HG03558 (cell line): ENCODE measurements at regions not wholly inside any gene's neighbourhood (a gene's known extent, or its start where the extent isn't known, plus 50 kb on each side); places are given as distances from the start of the nearest gene placed in this dataset.

Experiments used
- ATAC-seq: cut with Tn5 transposase; IDR thresholded peaks from one replicate; pipeline ENCODE4 v1.9.1; 2021; ENCODE audit warnings: moderate number of reproducible peaks; ENCODE audit not compliant: unreplicated experiment; ENCODE audit errors: extremely low read depth

DNA sequence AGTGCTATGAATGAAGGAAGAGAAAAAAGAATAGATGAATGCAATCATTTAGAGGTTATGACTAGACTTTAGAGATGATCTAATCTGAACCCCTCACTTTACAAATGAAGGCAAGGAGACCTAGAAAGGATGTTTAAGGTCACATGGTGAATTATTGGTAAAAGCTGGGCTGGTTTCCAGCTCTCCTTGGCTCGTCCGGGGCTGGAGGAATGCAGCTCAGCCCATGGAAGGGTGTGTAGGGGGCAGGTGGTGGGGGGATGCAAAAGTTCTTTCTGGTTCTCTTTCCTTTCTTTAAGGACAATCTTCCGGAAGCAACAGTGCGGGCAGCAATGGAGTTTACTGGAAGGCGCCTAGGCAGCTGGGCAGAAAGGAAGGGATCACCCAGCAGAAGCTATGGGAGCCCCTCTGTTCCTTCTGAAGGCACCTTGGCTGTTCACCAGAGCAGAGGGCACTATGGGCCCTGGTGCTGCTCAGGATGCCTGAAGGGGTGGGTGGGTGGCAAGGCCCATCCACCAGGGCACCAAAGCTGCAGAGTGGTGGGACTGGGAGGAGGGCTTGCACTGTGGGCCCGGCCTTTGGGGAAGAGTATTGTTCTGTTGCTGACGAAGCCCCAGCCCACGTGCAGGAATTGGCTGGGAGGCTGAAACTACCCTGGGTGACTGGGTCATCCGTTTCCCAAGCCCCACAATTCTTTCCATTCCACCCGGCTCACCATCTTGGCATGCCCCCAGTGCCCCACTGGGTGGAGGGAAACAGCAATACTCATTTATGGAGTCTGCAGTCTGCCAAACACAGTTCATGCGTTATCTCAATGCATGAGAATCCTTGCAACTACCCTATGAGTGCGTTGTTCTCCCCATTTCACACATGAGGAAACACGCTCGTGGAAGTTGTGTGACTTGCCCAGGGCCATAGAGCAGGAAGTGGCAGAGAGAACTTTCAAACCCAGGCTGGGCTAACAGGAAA lies 78.2 kb downstream of the IRF2BPL start:
- ATAC-seq: no peak

DNA sequence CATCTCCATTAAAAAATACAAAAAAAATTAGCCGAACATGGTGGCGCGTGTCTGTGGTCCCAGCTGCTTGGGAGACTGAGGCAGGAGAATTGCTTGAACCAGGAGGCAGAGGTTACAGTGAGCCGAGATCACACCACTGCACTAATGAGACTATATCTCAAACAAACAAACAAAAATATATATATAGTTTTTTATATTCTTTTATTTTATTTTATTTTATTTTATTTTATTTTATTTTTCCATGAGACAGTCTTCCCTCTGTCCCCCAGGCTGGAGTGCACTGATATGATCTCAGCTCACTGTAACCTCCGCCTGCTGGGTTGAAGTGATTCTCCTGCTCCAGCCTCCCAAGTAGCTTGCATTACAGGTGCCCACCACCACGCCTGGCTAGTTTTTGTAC lies 79.5 kb downstream of the IRF2BPL start:
- ATAC-seq: no peak

GRCh38 chr14:76948213-76948947 lies 80.1 kb downstream of the IRF2BPL start:
- ATAC-seq: no peak

DNA sequence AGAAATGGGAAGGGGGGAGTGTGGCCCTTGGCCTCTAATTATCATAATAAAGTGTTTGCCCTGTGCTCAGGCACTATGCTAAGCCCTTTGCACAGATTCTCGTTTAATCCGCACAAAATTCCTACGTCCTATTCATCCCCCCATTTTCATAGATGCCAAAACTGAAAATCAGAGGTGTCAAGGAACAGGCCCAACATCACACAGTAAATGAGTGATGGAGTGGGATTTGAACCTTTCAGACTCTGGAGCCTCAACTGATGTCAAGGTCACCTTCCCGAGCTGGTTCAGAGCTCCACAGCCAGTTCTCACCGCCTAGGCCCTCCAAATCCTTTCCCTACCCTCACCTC lies 80.7 kb downstream of the IRF2BPL start:
- ATAC-seq: no peak

DNA sequence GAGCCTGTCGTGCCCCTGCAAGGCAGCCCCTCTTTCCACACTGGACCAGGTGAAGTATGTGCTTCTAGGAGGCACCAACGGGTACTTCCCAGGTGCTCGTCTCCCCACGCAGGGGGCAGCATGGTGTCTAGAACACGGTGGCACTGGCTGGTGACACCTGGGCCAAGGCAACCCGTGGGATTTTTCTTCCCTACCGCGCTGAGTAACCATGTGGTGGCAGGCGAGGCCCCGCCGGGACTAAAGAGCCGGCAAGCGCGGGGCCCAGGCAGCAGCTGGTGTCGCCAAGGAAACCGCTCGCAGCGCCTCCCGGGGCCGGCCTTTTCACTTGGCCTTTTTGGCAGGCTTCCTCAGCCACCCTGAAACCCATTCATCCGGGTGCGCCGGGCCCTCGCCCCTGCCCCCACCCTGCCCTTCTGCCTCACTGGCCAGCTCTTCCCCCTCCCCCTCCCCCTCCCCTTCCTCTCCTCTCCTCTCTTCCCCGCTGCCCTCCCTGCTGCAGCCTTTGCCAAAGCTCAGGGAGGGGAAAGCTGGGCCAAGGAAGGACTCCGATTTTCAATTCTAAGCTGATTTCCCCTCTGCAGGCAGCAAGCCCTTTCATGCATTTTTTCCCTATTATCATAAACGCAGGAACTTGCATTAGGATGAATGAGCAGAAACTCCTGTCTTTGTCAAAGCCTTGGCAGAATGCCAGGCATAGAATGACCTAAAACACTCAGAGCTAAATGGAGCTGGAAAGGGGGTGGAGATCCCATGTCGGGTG lies 81.2 kb downstream of the IRF2BPL start:
- ATAC-seq: peak; percentile 62

DNA sequence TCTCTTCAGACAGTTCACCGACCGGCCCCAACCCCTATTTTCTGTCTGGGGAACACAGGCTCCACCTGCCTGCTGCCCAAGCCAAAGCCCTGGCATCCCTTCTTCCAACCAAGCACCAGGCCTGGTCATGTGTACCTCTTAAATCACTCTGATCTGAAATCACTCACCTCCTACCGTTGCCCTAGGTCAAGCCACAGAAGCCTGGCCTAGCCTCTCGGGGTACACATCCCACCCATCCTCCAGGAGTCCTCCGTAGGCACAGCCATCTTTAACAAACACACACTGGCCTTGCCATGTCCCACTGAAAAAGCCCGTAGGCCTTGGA lies 81.8 kb downstream of the IRF2BPL start:
- no peak for ATAC-seq

- ATAC-seq: no peak
Measured at GRCh38 chr14:76943072-76943471, 85.4 kb downstream of the IRF2BPL start.

- ATAC-seq: no peak
Measured at GRCh38 chr14:76941946-76942805, 86.3 kb downstream of the IRF2BPL start.

GRCh38 chr14:76941544-76941943 lies 87.0 kb downstream of the IRF2BPL start:
- no peak for ATAC-seq

DNA sequence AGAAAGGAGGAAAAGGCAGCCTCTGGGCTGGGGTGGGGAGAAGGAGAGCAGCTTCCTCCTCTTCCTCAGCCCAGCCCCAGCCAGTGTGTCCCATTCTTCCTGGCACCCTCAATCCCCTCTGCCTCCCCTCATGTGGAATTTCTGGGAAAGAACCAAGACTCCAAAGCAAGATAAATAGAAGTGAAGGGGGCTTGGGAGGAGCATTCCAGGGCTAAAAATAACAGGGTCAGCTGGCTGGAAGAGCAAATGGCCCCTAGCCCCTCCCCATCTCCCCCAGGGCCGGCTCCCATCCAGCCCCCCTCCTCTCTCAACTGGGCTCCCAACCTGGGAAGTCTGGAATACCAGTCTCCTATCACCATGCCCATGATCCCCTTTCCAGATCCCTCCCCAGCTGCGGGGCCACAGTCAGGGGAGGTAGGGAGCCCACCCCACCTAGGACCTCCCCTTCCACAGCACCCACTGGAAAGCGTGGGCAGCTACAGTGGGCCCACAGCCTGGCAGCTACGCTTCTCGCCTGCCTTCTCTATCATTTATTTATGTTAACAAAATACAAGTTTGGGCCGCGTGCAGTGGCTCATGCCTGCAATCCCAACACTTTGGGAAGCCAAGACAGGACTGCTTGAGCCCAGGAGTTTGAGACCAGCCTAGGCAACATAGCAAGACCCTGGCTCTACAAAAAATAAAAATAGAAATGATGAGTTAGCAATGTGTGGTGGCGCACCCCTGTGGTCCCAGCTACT lies 88.3 kb downstream of the IRF2BPL start:
- ATAC-seq: no peak

- no peak for ATAC-seq
Measured at GRCh38 chr14:76939015-76939742, 89.3 kb downstream of the IRF2BPL start.

DNA sequence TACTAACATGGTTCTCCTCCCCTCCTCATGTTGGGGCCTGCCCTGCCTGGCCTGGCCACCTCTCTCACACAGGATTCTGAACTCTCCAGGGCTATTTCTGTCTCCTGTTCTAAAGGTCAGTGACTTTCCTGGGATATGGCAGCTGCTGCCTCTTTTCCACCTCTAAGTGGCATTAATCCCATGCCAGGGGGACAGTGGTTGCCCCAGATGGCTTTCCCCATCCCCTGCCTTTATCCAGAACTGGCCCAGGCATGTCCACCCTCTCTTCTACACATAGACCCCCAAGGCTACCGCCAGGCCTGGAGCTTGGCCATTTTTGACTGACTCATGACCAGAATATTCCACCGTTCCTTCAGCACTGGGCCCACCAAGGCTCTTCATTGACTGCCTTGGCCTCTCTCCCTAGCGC lies 90.4 kb downstream of the IRF2BPL start:
- ATAC-seq: no peak

GRCh38 chr14:76937181-76938091 lies 91.1 kb downstream of the IRF2BPL start:
- no peak for ATAC-seq

DNA sequence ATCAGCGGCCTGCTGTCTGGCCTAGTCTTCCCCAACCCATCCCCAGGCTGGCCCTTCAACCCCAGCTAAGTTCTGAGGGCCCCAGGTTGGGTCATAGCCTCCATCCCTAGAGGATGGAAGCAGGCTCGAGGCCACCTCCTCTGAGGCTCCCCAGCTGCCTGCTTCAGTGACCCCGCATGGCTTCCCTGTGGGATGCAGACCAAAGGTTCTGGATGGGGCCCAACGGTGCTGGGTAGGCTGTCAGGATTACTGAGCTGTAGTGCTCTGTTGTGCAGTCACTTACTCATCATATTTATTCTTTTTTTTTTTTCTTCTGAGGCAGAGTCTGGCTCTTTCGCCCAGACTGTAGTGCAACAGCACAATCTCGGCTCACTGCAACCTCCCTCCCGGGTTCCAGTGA lies 92.0 kb downstream of the IRF2BPL start:
- ATAC-seq: no peak

- ATAC-seq: no peak
Measured at GRCh38 chr14:76933515-76933914, 95.0 kb downstream of the IRF2BPL start.

- ATAC-seq: no peak
Measured at GRCh38 chr14:76931631-76932402, 96.7 kb downstream of the IRF2BPL start.

GRCh38 chr14:76930549-76930948 lies 98.0 kb downstream of the IRF2BPL start:
- no peak for ATAC-seq
